BJ (cell line): ENCODE measurements at regions not wholly inside any gene's neighbourhood (a gene's known extent, or its start where the extent isn't known, plus 50 kb on each side); places are given as distances from the start of the nearest gene placed in this dataset.

Source experiments
- CTCF ChIA-PET: fragments of 350-600 bp; formaldehyde crosslinking; extraction: SDS; loops from one replicate; lab custom pipeline; 2021; ENCODE audit warnings: antibody characterized with exemption, inconsistent platforms; lab: Yijun Ruan, JAX
- POLR2A ChIA-PET: fragments of 300-600 bp; sonication (Branson Sonifier 250); formaldehyde crosslinking; extraction: SDS; loops from one replicate; lab custom pipeline; 2021; ENCODE audit warnings: antibody characterized with exemption; lab: Charles Lee
- DNase-seq: peaks from one replicate; pipeline ENCODE4 v3.0.0-alpha.2; 2011; ENCODE audit warnings: low read depth
- H3K27me3 ChIP-seq: 2 replicates; pipeline ENCODE4 v1.6.0; 2011; ENCODE audit warnings: low read length; ENCODE audit not compliant: control insufficient read depth, insufficient read depth
- H3K36me3 ChIP-seq: 2 replicates; pipeline ENCODE4 v1.5.1; 2011; ENCODE audit warnings: low read length; ENCODE audit not compliant: control insufficient read depth, insufficient read depth
- H3K4me3 ChIP-seq: 2 replicates; pipeline ENCODE4 v1.5.1; 2011; ENCODE audit warnings: low read depth, mild to moderate bottlenecking, control low read depth, low read length
- CTCF ChIP-seq: IDR thresholded peaks from 2 replicates; pipeline ENCODE4 v1.5.1; 2011; ENCODE audit warnings: low read depth, mild to moderate bottlenecking, control low read depth, inconsistent platforms, low read length, moderate library complexity; ENCODE audit not compliant: insufficient read depth

GRCh38 chr4:135227842-135228241 is 1026.3 kb upstream of the PABPC4L start:
- no peaks in the 10 kb centered on the region for H3K27me3 ChIP-seq
- no peak for TF ChIP-seq CTCF
- ChIA-PET CTCF (no interaction called here), POLR2A (no interaction called here)
- H3K36me3 ChIP-seq, result no peaks in the 10 kb centered on the region
- no peak overlapping the region for H3K4me3 ChIP-seq
- no peak for DNase-seq

GRCh38 chr4:135225551-135225950 is 1024.0 kb upstream of the PABPC4L start:
- ChIA-PET CTCF (no interaction called here), POLR2A (no interaction called here)
- H3K27me3 ChIP-seq, result no peaks in the 10 kb centered on the region
- H3K36me3 ChIP-seq, result no peaks in the 10 kb centered on the region
- H3K4me3 ChIP-seq, result no peak overlapping the region
- no peak for DNase-seq
- no peak for TF ChIP-seq CTCF

- Histone ChIP-seq H3K36me3 (no peaks in the 10 kb centered on the region), H3K27me3 (no peaks in the 10 kb centered on the region), H3K4me3 (no peak overlapping the region)
- POLR2A ChIA-PET, result no interaction called here
- TF ChIP-seq CTCF, result no peak
- DNase-seq, result no peak
- CTCF ChIA-PET, result no interaction called here
These were observed 1008.8 kb upstream of the PABPC4L start for GRCh38 chr4:135210341-135210740.

- ChIA-PET POLR2A (no interaction called here), CTCF (no interaction called here)
- TF ChIP-seq CTCF, result no peak
These were observed 1005.9 kb upstream of the PABPC4L start for GRCh38 chr4:135207531-135207930.

GRCh38 chr4:135204311-135204710 is 1002.7 kb upstream of the PABPC4L start:
- no peak for TF ChIP-seq CTCF
- POLR2A ChIA-PET, result no interaction called here

More at GRCh38 chr4:135207531-135207930, 1005.9 kb upstream of the PABPC4L start:
- no peak for DNase-seq
- H3K4me3 ChIP-seq, result no peak overlapping the region
- no peaks in the 10 kb centered on the region for H3K27me3 ChIP-seq
- H3K36me3 ChIP-seq, result no peaks in the 10 kb centered on the region

More at GRCh38 chr4:135204311-135204710, 1002.7 kb upstream of the PABPC4L start:
- Histone ChIP-seq H3K36me3 (no peaks in the 10 kb centered on the region), H3K4me3 (no peak overlapping the region), H3K27me3 (no peaks in the 10 kb centered on the region)
- CTCF ChIA-PET, result no interaction called here
- no peak for DNase-seq
